ENCODE measurements at regions not wholly inside any gene's neighbourhood (a gene's known extent, or its start where the extent isn't known, plus 50 kb on each side); places are given as distances from the start of the nearest gene placed in this dataset.

GRCh38 chr15:38036790-38037338 is 102.4 kb downstream of the TMCO5A start:
- no peak for TF ChIP-seq TCF12 (IDR thresholded peaks at IDR 0.05; ENCODE audit: low read depth)

- TF ChIP-seq NFIC (IDR thresholded peaks at IDR 0.05) (no peak), TEAD4 (IDR thresholded peaks at IDR 0.05) (no peak), YY1 (IDR thresholded peaks at IDR 0.05; ENCODE audit: low read depth) (no peak), CEBPB (IDR thresholded peaks at IDR 0.05) (no peak), EGR1 (IDR thresholded peaks at IDR 0.05) (no peak), TAF1 (IDR thresholded peaks at IDR 0.05; ENCODE audit: low read depth) (no peak), RAD21 (IDR thresholded peaks at IDR 0.05; ENCODE audit: low read depth) (no peak), USF1 (IDR thresholded peaks at IDR 0.05) (no peak), CREB1 (IDR thresholded peaks at IDR 0.05; ENCODE audit: low read depth) (no peak), FOXM1 (IDR thresholded peaks at IDR 0.05; ENCODE audit: borderline replicate concordance, low read depth) (no peak), EP300 (IDR thresholded peaks at IDR 0.05; ENCODE audit: borderline replicate concordance) (no peak)
- TF ChIP-seq, protein P1, sequence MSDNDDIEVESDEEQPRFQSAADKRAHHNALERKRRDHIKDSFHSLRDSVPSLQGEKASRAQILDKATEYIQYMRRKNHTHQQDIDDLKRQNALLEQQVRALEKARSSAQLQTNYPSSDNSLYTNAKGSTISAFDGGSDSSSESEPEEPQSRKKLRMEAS (IDR thresholded peaks at IDR 0.05) = no peak
- TF ChIP-seq, protein P2, sequence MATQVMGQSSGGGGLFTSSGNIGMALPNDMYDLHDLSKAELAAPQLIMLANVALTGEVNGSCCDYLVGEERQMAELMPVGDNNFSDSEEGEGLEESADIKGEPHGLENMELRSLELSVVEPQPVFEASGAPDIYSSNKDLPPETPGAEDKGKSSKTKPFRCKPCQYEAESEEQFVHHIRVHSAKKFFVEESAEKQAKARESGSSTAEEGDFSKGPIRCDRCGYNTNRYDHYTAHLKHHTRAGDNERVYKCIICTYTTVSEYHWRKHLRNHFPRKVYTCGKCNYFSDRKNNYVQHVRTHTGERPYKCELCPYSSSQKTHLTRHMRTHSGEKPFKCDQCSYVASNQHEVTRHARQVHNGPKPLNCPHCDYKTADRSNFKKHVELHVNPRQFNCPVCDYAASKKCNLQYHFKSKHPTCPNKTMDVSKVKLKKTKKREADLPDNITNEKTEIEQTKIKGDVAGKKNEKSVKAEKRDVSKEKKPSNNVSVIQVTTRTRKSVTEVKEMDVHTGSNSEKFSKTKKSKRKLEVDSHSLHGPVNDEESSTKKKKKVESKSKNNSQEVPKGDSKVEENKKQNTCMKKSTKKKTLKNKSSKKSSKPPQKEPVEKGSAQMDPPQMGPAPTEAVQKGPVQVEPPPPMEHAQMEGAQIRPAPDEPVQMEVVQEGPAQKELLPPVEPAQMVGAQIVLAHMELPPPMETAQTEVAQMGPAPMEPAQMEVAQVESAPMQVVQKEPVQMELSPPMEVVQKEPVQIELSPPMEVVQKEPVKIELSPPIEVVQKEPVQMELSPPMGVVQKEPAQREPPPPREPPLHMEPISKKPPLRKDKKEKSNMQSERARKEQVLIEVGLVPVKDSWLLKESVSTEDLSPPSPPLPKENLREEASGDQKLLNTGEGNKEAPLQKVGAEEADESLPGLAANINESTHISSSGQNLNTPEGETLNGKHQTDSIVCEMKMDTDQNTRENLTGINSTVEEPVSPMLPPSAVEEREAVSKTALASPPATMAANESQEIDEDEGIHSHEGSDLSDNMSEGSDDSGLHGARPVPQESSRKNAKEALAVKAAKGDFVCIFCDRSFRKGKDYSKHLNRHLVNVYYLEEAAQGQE (IDR thresholded peaks at IDR 0.05; ENCODE audit: low read depth) = no peak
These were observed 104.4 kb downstream of the TMCO5A start for GRCh38 chr15:38038659-38039442.

DNA sequence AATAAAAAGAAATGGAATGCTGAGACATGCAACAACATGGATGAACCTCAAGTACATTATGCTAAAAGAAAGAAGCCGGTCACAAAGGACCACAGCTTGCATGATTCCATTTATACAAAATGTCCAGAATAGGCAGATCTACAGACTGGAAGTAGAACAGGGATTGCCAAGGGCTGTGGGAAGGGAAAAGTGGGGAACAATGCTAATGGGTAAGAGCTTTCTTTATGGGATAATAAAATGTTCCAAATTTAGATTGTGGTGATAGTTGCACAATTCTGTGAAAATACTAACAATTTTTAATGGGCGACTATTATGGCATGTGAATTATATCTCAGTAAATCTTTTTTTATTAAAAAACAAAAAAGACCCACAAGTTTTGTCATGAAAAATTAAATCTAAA is 106.2 kb downstream of the TMCO5A start:
- TF ChIP-seq EP300 (IDR thresholded peaks at IDR 0.05; ENCODE audit: borderline replicate concordance) = no peak
- no peak for TF ChIP-seq FOXM1 (IDR thresholded peaks at IDR 0.05; ENCODE audit: borderline replicate concordance, low read depth)
- no peak for TF ChIP-seq CEBPB (IDR thresholded peaks at IDR 0.05)
- TF ChIP-seq EGR1 (IDR thresholded peaks at IDR 0.05) = no peak
- no peak for TF ChIP-seq TCF12 (IDR thresholded peaks at IDR 0.05; ENCODE audit: low read depth)
- TF ChIP-seq, protein P1 (IDR thresholded peaks at IDR 0.05) = no peak
- TF ChIP-seq RAD21 (IDR thresholded peaks at IDR 0.05; ENCODE audit: low read depth) = no peak
- no peak for TF ChIP-seq USF1 (IDR thresholded peaks at IDR 0.05)
- no peak for TF ChIP-seq ZBTB7A (IDR thresholded peaks at IDR 0.05; ENCODE audit: low read depth)

DNA sequence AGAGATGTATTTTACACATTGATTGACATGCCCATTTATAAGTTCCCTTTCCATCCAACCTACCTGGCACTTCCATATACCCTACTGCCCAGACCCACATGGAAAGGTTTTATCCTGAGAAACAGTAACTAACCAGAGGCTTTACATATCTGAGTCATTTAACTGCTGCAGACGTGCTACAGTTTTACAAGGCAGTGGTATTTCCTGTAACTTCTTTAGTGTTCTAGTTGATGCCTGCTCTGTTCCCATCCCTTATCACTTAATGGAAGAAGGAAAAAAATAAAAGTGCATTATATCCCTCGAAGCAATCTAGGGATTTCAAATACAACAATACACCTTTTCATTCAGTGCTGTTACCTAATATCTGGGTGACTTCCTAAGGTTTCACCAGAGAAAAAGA is 107.1 kb downstream of the TMCO5A start:
- TF ChIP-seq, protein P1 (IDR thresholded peaks at IDR 0.05) = no peak
- no peak for TF ChIP-seq CEBPB (IDR thresholded peaks at IDR 0.05)
- no peak for TF ChIP-seq EGR1 (IDR thresholded peaks at IDR 0.05)
- no peak for TF ChIP-seq USF1 (IDR thresholded peaks at IDR 0.05)
- TF ChIP-seq, protein P2 (IDR thresholded peaks at IDR 0.05; ENCODE audit: low read depth) = no peak
- no peak for TF ChIP-seq FOXM1 (IDR thresholded peaks at IDR 0.05; ENCODE audit: borderline replicate concordance, low read depth)
- no peak for TF ChIP-seq TCF12 (IDR thresholded peaks at IDR 0.05; ENCODE audit: low read depth)
- TF ChIP-seq CREB1 (IDR thresholded peaks at IDR 0.05; ENCODE audit: low read depth) = no peak
- TF ChIP-seq TEAD4 (IDR thresholded peaks at IDR 0.05) = no peak
- TF ChIP-seq NFIC (IDR thresholded peaks at IDR 0.05) = no peak
- TF ChIP-seq EP300 (IDR thresholded peaks at IDR 0.05; ENCODE audit: borderline replicate concordance) = no peak
- TF ChIP-seq TAF1 (IDR thresholded peaks at IDR 0.05; ENCODE audit: low read depth) = no peak
- no peak for TF ChIP-seq YY1 (IDR thresholded peaks at IDR 0.05; ENCODE audit: low read depth)
- no peak for TF ChIP-seq RAD21 (IDR thresholded peaks at IDR 0.05; ENCODE audit: low read depth)
- no peak for TF ChIP-seq ZBTB7A (IDR thresholded peaks at IDR 0.05; ENCODE audit: low read depth)

DNA sequence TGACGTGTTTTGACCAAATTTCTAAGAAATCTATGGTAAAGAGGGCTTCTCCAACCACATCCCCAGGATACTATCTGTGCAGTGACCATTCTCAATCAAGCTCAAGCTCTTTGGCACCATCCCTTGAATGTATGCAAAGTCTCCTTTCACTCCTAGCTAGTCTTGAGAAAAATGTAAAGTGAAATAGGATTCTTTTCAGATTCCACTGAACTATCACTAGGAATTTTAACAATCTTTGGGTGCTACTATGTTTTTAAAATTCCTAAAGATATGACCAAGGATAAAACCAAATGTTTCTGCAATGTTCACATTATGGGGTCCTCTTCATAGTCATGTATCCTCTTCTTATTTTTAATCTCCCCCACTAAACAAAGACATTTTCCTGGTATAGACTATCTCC is 107.8 kb downstream of the TMCO5A start:
- no peak for TF ChIP-seq NFIC (IDR thresholded peaks at IDR 0.05)
- TF ChIP-seq CEBPB (IDR thresholded peaks at IDR 0.05) = no peak
- TF ChIP-seq EP300 (IDR thresholded peaks at IDR 0.05; ENCODE audit: borderline replicate concordance) = no peak
- TF ChIP-seq CREB1 (IDR thresholded peaks at IDR 0.05; ENCODE audit: low read depth) = no peak
- TF ChIP-seq TEAD4 (IDR thresholded peaks at IDR 0.05) = no peak
- TF ChIP-seq TAF1 (IDR thresholded peaks at IDR 0.05; ENCODE audit: low read depth) = no peak
- TF ChIP-seq, protein P1 (IDR thresholded peaks at IDR 0.05) = no peak
- TF ChIP-seq RAD21 (IDR thresholded peaks at IDR 0.05; ENCODE audit: low read depth) = no peak
- no peak for TF ChIP-seq TCF12 (IDR thresholded peaks at IDR 0.05; ENCODE audit: low read depth)
- TF ChIP-seq ZBTB7A (IDR thresholded peaks at IDR 0.05; ENCODE audit: low read depth) = no peak
- TF ChIP-seq EGR1 (IDR thresholded peaks at IDR 0.05) = no peak
- TF ChIP-seq YY1 (IDR thresholded peaks at IDR 0.05; ENCODE audit: low read depth) = no peak
- TF ChIP-seq FOXM1 (IDR thresholded peaks at IDR 0.05; ENCODE audit: borderline replicate concordance, low read depth) = no peak
- TF ChIP-seq, protein P2 (IDR thresholded peaks at IDR 0.05; ENCODE audit: low read depth) = no peak
- no peak for TF ChIP-seq USF1 (IDR thresholded peaks at IDR 0.05)
